ENCODE measurements at regions not wholly inside any gene's neighbourhood (a gene's known extent, or its start where the extent isn't known, plus 50 kb on each side); places are given as distances from the start of the nearest gene placed in this dataset.

- H3K27ac Mint-ChIP-seq (ENCODE audit: unreplicated experiment), result no peak overlapping the region
- no peaks in the 10 kb centered on the region for H3K36me3 Mint-ChIP-seq (ENCODE audit: low read depth, unreplicated experiment)
- H3K27me3 Mint-ChIP-seq (ENCODE audit: unreplicated experiment), result peaks cover 2% of the 10 kb centered on the region
These were observed 161.6 kb upstream of the ANKRD28 start for GRCh38 chr3:15959434-15959811.

GRCh38 chr3:15964605-15965442 lies 167.0 kb upstream of the ANKRD28 start:
- no peak overlapping the region for H3K27ac Mint-ChIP-seq (ENCODE audit: unreplicated experiment)
- no peaks in the 10 kb centered on the region for H3K9me3 Mint-ChIP-seq (ENCODE audit: unreplicated experiment)
- TF ChIP-seq CTCF (IDR thresholded peaks at IDR 0.05; ENCODE audit: unreplicated experiment), result no peak
- DNase-seq (ENCODE audit: low spot score), result no peak
- no peaks in the 10 kb centered on the region for H3K36me3 Mint-ChIP-seq (ENCODE audit: low read depth, unreplicated experiment)
- peaks cover 2% of the 10 kb centered on the region for H3K27me3 Mint-ChIP-seq (ENCODE audit: unreplicated experiment)
- H3K4me1 Mint-ChIP-seq (ENCODE audit: unreplicated experiment), result peaks cover 10% of the 10 kb centered on the region
- H3K4me3 Mint-ChIP-seq (ENCODE audit: unreplicated experiment), result no peak overlapping the region

More at GRCh38 chr3:15959434-15959811, 161.6 kb upstream of the ANKRD28 start:
- DNase-seq (ENCODE audit: low spot score), result no peak
- TF ChIP-seq CTCF (IDR thresholded peaks at IDR 0.05; ENCODE audit: unreplicated experiment), result no peak
- H3K9me3 Mint-ChIP-seq (ENCODE audit: unreplicated experiment), result no peaks in the 10 kb centered on the region
- H3K4me1 Mint-ChIP-seq (ENCODE audit: unreplicated experiment), result peaks cover 3% of the 10 kb centered on the region
- no peak overlapping the region for H3K4me3 Mint-ChIP-seq (ENCODE audit: unreplicated experiment)

- no peak for DNase-seq (ENCODE audit: low spot score)
- Mint-ChIP-seq H3K9me3 (ENCODE audit: unreplicated experiment) (no peaks in the 10 kb centered on the region), H3K27me3 (ENCODE audit: unreplicated experiment) (peaks cover 4% of the 10 kb centered on the region), H3K36me3 (ENCODE audit: low read depth, unreplicated experiment) (no peaks in the 10 kb centered on the region), H3K27ac (ENCODE audit: unreplicated experiment) (no peak overlapping the region), H3K4me1 (ENCODE audit: unreplicated experiment) (peaks cover 10% of the 10 kb centered on the region), H3K4me3 (ENCODE audit: unreplicated experiment) (no peak overlapping the region)
- no peak for TF ChIP-seq CTCF (IDR thresholded peaks at IDR 0.05; ENCODE audit: unreplicated experiment)
These were observed 169.8 kb upstream of the ANKRD28 start for GRCh38 chr3:15967577-15967976.

- Mint-ChIP-seq H3K27ac (ENCODE audit: unreplicated experiment) (no peak overlapping the region), H3K4me3 (ENCODE audit: unreplicated experiment) (no peak overlapping the region), H3K4me1 (ENCODE audit: unreplicated experiment) (peaks cover 2% of the 10 kb centered on the region), H3K36me3 (ENCODE audit: low read depth, unreplicated experiment) (no peaks in the 10 kb centered on the region), H3K9me3 (ENCODE audit: unreplicated experiment) (no peaks in the 10 kb centered on the region), H3K27me3 (ENCODE audit: unreplicated experiment) (peaks cover 2% of the 10 kb centered on the region)
- TF ChIP-seq CTCF (IDR thresholded peaks at IDR 0.05; ENCODE audit: unreplicated experiment), result no peak
- no peak for DNase-seq (ENCODE audit: low spot score)
These were observed 172.3 kb upstream of the ANKRD28 start for GRCh38 chr3:15969874-15970640.

GRCh38 chr3:15973414-15973813 lies 175.6 kb upstream of the ANKRD28 start:
- Mint-ChIP-seq H3K4me3 (ENCODE audit: unreplicated experiment) (no peak overlapping the region), H3K36me3 (ENCODE audit: low read depth, unreplicated experiment) (no peaks in the 10 kb centered on the region), H3K27ac (ENCODE audit: unreplicated experiment) (no peak overlapping the region), H3K4me1 (ENCODE audit: unreplicated experiment) (no peaks in the 10 kb centered on the region), H3K27me3 (ENCODE audit: unreplicated experiment) (peaks cover 2% of the 10 kb centered on the region), H3K9me3 (ENCODE audit: unreplicated experiment) (no peaks in the 10 kb centered on the region)
- no peak for DNase-seq (ENCODE audit: low spot score)
- no peak for TF ChIP-seq CTCF (IDR thresholded peaks at IDR 0.05; ENCODE audit: unreplicated experiment)

Measured in endothelial cell (in vitro differentiated cells).